Activated T-cell treated with anti-CD3 and anti-CD28 coated beads, Interleukin-2, amount 50 U/mL, for 1 hour (primary cell): ENCODE measurements at regions not wholly inside any gene's neighbourhood (a gene's known extent, or its start where the extent isn't known, plus 50 kb on each side); places are given as distances from the start of the nearest gene placed in this dataset.

Experiments used
- DNase-seq: peaks from one replicate; pipeline ENCODE4 v3.0.0-alpha.2; 2020

GRCh38 chr1:229938551-229938950 is 128.5 kb upstream of the GALNT2 start:
- no peak for DNase-seq

GRCh38 chr1:229940684-229941083 is 126.4 kb upstream of the GALNT2 start:
- DNase-seq, result no peak

- DNase-seq, result no peak
These were observed 125.9 kb upstream of the GALNT2 start for GRCh38 chr1:229941160-229941559.

- no peak for DNase-seq
These were observed 125.2 kb upstream of the GALNT2 start for GRCh38 chr1:229941831-229942230.

- no peak for DNase-seq
These were observed 124.5 kb upstream of the GALNT2 start for GRCh38 chr1:229942501-229942900.

GRCh38 chr1:229943148-229943714 is 123.8 kb upstream of the GALNT2 start:
- DNase-seq, result no peak

GRCh38 chr1:229943988-229944743 is 122.9 kb upstream of the GALNT2 start:
- no peak for DNase-seq

- DNase-seq, result no peak
These were observed 121.2 kb upstream of the GALNT2 start for GRCh38 chr1:229945795-229946194.

- no peak for DNase-seq
These were observed 119.1 kb upstream of the GALNT2 start for GRCh38 chr1:229947968-229948367.

- no peak for DNase-seq
These were observed 118.6 kb upstream of the GALNT2 start for GRCh38 chr1:229948438-229948837.

GRCh38 chr1:229949500-229949899 is 117.5 kb upstream of the GALNT2 start:
- no peak for DNase-seq

GRCh38 chr1:229950020-229950419 is 117.0 kb upstream of the GALNT2 start:
- DNase-seq, result no peak

- DNase-seq, result no peak
These were observed 116.1 kb upstream of the GALNT2 start for GRCh38 chr1:229950908-229951307.

- DNase-seq, result no peak
These were observed 115.0 kb upstream of the GALNT2 start for GRCh38 chr1:229951856-229952534.

- no peak for DNase-seq
These were observed 114.1 kb upstream of the GALNT2 start for GRCh38 chr1:229952670-229953520.

GRCh38 chr1:229953736-229954326 is 113.2 kb upstream of the GALNT2 start:
- no peak for DNase-seq

- no peak for DNase-seq
These were observed 102.8 kb upstream of the GALNT2 start for GRCh38 chr1:229964281-229964680.

- DNase-seq, result no peak
These were observed 96.3 kb upstream of the GALNT2 start for GRCh38 chr1:229970714-229971113.

- DNase-seq, result no peak
These were observed 95.9 kb upstream of the GALNT2 start for GRCh38 chr1:229971141-229971540.

- no peak for DNase-seq
These were observed 94.3 kb upstream of the GALNT2 start for GRCh38 chr1:229972600-229973296.

GRCh38 chr1:229973297-229973612 is 93.8 kb upstream of the GALNT2 start:
- no peak for DNase-seq

- DNase-seq, result no peak
These were observed 92.0 kb upstream of the GALNT2 start for GRCh38 chr1:229975047-229975446.
